Tibial nerve (tissue), 4 donors: ENCODE measurements at regions not wholly inside any gene's neighbourhood (a gene's known extent, or its start where the extent isn't known, plus 50 kb on each side); places are given as distances from the start of the nearest gene placed in this dataset.

ENCODE experiments used
- EP300 ChIP-seq, 2 donors: sonication (generic); formaldehyde crosslinking; IDR thresholded peaks; one replicate each; pipeline ENCODE4 v1.6.1; 2017; ENCODE audit warnings: antibody characterized with exemption in 2 of 2, mild to moderate bottlenecking in 1 of 2
- POLR2A ChIP-seq, 2 donors: fragments of 450-650 bp; IDR thresholded peaks; one replicate each; pipeline ENCODE4 v1.6.1; 2017; ENCODE audit warnings: antibody characterized with exemption in 2 of 2, mild to moderate bottlenecking in 2 of 2, moderate library complexity in 2 of 2
- TF ChIP-seq, protein P1 (sequence below), 5 experiments: fragments of 200-600 bp in 3 of 5; fragments of 450-650 bp in 2 of 5; sonication (generic) in 3 of 5; IDR thresholded peaks; one replicate each; pipeline ENCODE4 v1.5.1; 2016 to 2019; ENCODE audit warnings: antibody characterized with exemption in 5 of 5, mild to moderate bottlenecking in 3 of 5, moderate library complexity in 2 of 5

DNA sequence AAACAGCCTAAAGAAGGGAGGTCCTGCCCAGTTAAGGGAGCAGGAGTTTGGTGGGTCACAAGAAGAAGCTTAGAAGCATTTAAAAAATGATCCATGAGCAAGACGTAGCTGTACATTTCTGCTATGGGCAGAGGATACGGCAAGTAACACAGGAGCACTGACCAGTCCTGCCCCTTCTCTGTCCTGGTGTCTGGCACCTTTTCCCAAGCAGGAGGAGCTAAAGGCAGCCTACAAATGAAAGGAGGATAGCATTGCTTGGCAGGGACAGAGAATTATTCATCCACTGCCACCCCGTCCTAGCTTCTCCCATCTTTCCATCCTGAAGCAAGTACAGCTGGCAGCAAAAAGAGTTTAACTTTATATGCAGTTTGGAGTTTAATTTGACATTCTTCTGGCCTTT is 1077.6 kb downstream of the TYW1 start:
- TF ChIP-seq POLR2A (IDR thresholded peaks at IDR 0.05) = no peak
- TF ChIP-seq, protein P1, sequence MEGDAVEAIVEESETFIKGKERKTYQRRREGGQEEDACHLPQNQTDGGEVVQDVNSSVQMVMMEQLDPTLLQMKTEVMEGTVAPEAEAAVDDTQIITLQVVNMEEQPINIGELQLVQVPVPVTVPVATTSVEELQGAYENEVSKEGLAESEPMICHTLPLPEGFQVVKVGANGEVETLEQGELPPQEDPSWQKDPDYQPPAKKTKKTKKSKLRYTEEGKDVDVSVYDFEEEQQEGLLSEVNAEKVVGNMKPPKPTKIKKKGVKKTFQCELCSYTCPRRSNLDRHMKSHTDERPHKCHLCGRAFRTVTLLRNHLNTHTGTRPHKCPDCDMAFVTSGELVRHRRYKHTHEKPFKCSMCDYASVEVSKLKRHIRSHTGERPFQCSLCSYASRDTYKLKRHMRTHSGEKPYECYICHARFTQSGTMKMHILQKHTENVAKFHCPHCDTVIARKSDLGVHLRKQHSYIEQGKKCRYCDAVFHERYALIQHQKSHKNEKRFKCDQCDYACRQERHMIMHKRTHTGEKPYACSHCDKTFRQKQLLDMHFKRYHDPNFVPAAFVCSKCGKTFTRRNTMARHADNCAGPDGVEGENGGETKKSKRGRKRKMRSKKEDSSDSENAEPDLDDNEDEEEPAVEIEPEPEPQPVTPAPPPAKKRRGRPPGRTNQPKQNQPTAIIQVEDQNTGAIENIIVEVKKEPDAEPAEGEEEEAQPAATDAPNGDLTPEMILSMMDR (IDR thresholded peaks at IDR 0.05) = no peak
- TF ChIP-seq EP300 (IDR thresholded peaks at IDR 0.05) = no peak
